BJ (cell line): ENCODE measurements at regions not wholly inside any gene's neighbourhood (a gene's known extent, or its start where the extent isn't known, plus 50 kb on each side); places are given as distances from the start of the nearest gene placed in this dataset.

Source experiments
- CTCF ChIA-PET: fragments of 350-600 bp; formaldehyde crosslinking; extraction: SDS; loops from one replicate; lab custom pipeline; 2021; ENCODE audit warnings: antibody characterized with exemption, inconsistent platforms; lab: Yijun Ruan, JAX
- POLR2A ChIA-PET: fragments of 300-600 bp; sonication (Branson Sonifier 250); formaldehyde crosslinking; extraction: SDS; loops from one replicate; lab custom pipeline; 2021; ENCODE audit warnings: antibody characterized with exemption; lab: Charles Lee
- DNase-seq: peaks from one replicate; pipeline ENCODE4 v3.0.0-alpha.2; 2011; ENCODE audit warnings: low read depth
- H3K27me3 ChIP-seq: 2 replicates; pipeline ENCODE4 v1.6.0; 2011; ENCODE audit warnings: low read length; ENCODE audit not compliant: control insufficient read depth, insufficient read depth
- H3K36me3 ChIP-seq: 2 replicates; pipeline ENCODE4 v1.5.1; 2011; ENCODE audit warnings: low read length; ENCODE audit not compliant: control insufficient read depth, insufficient read depth
- H3K4me3 ChIP-seq: 2 replicates; pipeline ENCODE4 v1.5.1; 2011; ENCODE audit warnings: low read depth, mild to moderate bottlenecking, control low read depth, low read length
- TF ChIP-seq, protein P1 (sequence below): IDR thresholded peaks from 2 replicates; pipeline ENCODE4 v1.5.1; 2011; ENCODE audit warnings: low read depth, mild to moderate bottlenecking, control low read depth, inconsistent platforms, low read length, moderate library complexity; ENCODE audit not compliant: insufficient read depth

DNA sequence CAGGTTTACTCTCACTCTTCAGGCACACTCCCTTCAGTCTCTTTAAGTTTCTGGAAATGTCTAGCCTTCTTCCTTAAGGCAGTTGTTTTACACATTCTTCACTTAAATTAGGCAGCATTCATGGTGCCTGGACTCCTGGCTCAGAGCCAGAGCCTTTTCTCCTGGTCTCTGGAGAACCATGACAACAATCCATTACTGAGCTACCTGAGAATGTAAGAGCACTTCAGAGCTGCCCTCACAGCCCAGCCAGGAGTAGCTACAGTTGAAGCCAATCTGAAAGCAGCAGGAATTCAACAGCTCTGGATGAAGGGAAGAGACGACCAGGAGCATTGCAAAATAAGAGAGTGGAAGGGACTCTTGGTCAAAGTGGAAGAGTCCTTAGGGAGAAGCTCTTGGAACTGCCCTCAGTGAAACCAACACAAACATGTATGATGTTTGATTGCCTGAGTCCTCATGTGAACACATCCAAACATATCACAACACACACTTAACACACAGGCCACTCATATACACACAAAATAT lies 416.8 kb upstream of the SPTLC3 start:
- no peak overlapping the region for H3K4me3 ChIP-seq
- H3K36me3 ChIP-seq = no peaks in the 10 kb centered on the region
- ChIA-PET POLR2A (no interaction called here), CTCF (no interaction called here)
- DNase-seq = no peak
- H3K27me3 ChIP-seq = no peaks in the 10 kb centered on the region
- TF ChIP-seq, protein P1, sequence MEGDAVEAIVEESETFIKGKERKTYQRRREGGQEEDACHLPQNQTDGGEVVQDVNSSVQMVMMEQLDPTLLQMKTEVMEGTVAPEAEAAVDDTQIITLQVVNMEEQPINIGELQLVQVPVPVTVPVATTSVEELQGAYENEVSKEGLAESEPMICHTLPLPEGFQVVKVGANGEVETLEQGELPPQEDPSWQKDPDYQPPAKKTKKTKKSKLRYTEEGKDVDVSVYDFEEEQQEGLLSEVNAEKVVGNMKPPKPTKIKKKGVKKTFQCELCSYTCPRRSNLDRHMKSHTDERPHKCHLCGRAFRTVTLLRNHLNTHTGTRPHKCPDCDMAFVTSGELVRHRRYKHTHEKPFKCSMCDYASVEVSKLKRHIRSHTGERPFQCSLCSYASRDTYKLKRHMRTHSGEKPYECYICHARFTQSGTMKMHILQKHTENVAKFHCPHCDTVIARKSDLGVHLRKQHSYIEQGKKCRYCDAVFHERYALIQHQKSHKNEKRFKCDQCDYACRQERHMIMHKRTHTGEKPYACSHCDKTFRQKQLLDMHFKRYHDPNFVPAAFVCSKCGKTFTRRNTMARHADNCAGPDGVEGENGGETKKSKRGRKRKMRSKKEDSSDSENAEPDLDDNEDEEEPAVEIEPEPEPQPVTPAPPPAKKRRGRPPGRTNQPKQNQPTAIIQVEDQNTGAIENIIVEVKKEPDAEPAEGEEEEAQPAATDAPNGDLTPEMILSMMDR = no peak

DNA sequence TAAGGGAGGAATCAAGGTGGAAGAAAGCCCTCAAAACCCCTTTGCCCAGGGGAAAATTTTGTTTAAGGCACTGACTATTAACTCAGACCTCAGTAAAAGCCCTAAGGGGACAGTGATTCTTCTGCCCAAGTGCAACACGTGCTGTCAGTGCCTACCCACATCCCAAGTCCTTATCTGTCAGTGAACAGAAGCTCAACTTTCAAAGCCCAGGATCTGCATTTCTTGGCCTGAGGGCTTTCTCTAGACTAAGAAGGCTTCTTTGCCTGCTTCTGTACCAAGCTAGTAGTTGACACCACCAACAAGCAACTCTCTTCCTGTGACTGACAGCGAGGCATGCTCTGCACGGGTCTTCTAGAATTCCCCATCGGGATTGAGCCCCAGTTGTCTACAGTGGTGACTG lies 416.0 kb upstream of the SPTLC3 start:
- no peaks in the 10 kb centered on the region for H3K36me3 ChIP-seq
- CTCF ChIA-PET = no interaction called here
- DNase-seq = no peak
- POLR2A ChIA-PET = no interaction called here
- H3K27me3 ChIP-seq = no peaks in the 10 kb centered on the region
- H3K4me3 ChIP-seq = no peak overlapping the region
- TF ChIP-seq, protein P1 = no peak

DNA sequence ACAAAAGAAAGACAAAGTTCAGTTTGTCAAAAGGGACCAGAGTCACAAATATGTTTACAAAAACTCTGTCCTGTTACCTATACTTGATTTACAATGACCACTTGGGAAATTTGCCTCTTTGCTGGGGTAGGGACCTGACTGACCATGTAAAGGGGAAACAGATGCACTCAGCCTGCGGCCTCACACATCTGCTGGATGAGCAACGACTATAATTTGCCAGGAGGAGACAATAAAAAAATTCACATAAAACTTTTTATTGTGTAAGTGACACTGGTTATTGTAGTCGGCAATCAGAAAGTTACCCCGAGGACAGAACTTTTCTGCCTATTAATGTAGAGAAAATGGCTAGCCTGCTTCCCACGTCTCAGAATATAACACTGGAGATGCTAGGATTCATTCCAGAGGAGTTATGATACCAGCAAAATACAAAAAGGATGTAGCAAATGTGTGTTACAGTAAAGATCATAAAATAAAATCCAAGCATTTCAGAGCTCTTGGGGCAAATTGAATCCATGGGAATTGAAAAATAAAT lies 415.4 kb upstream of the SPTLC3 start:
- TF ChIP-seq, protein P1 = no peak
- CTCF ChIA-PET = no interaction called here
- Histone ChIP-seq H3K4me3 (no peak overlapping the region), H3K27me3 (no peaks in the 10 kb centered on the region), H3K36me3 (no peaks in the 10 kb centered on the region)
- POLR2A ChIA-PET = no interaction called here
- DNase-seq = no peak

DNA sequence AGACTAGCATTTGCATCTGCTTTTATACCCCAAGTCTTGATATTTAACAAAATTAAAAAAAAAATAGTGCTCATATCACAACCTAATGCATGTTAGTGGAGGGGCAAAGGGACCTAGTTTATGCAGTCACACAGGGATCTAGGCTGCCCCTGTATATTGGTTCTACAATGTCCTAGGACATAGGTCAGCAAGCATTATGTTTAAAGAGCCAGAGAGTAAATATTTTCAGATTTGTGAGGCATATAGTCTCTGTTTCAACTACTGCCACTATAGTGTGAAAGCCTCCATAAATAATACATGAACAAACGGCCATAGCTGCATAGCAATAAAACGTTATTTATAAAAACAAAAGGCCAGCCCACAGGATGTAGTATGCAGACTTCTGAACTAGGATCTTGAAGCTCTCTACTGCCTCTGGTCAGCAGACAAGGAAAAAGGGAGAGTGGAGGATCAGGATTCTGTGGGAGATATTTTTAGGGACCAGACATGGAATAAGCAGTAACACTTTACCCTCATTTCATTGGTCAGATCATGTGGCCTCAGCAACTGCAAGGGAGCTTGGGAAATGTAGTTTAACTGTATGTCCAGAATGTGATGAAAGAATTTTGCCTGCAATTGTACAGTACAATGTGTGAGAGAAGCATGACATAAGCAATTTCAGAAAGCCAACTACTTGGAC lies 414.2 kb upstream of the SPTLC3 start:
- CTCF ChIA-PET = no interaction called here
- TF ChIP-seq, protein P1 = no peak
- POLR2A ChIA-PET = no interaction called here
- Histone ChIP-seq H3K36me3 (no peaks in the 10 kb centered on the region), H3K27me3 (no peaks in the 10 kb centered on the region), H3K4me3 (no peak overlapping the region)
- DNase-seq = no peak

DNA sequence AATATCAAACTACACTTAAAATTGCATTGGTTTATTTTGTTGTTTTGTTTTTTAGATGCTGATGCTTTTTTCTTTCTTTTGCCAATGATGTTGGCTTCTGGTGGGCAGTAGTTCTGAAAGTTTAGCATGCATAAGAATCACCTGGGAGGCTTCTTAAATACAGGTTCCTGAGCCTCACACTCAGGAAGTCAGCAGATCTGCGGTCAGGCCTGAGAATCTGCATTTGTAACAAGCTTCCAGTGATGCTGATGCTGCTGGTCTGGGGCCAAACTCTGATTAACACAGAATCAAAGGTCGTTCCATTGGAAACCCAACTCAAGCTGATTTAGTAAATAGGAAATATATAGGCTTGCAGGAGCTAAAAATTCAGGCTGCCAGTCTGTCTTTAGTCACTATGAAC lies 412.9 kb upstream of the SPTLC3 start:
- TF ChIP-seq, protein P1 = no peak
- DNase-seq = no peak
- ChIA-PET POLR2A (no interaction called here), CTCF (no interaction called here)
- H3K36me3 ChIP-seq = no peaks in the 10 kb centered on the region
- no peaks in the 10 kb centered on the region for H3K27me3 ChIP-seq
- H3K4me3 ChIP-seq = no peak overlapping the region
